ENCODE measurements at regions not wholly inside any gene's neighbourhood (a gene's known extent, or its start where the extent isn't known, plus 50 kb on each side); places are given as distances from the start of the nearest gene placed in this dataset.

DNA sequence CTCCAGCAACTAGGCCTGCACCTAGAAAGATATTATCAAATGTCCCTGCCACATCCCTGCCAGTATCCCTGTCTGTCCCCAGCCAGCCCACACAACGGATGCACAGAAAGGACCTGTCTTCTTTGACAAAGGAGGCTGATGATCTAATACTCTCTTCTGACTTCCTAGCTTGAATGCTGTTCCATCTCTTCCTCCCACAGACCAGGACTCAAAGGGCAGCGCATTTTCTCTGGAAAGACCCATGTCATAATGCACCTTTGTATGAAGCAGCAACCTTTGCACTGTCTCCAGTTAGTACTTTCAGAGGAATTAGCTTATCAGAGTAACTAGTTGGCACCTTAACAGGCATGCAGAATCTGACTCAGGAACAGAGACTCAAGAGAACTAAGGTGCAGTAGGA, 53.3 kb upstream of the TAF8 start:
- Histone ChIP-seq H3K27me3 (no peaks in the 10 kb centered on the region), H3K4me1 (peaks cover 0 to 4% (median 0%) of the 10 kb centered on the region in 4 donors), H3K9me3 (no peaks in the 10 kb centered on the region), H3K36me3 (peaks cover 0 to 6% (median 0%) of the 10 kb centered on the region in 3 donors), H3K4me3 (no peak overlapping the region), H3K27ac (peak overlapping the region in 3 of 4 donors; percentile 18 to 81 (median 78))
- DNase-seq: peak in 1 of 3 donors; percentile 69
- TF ChIP-seq, protein P1, sequence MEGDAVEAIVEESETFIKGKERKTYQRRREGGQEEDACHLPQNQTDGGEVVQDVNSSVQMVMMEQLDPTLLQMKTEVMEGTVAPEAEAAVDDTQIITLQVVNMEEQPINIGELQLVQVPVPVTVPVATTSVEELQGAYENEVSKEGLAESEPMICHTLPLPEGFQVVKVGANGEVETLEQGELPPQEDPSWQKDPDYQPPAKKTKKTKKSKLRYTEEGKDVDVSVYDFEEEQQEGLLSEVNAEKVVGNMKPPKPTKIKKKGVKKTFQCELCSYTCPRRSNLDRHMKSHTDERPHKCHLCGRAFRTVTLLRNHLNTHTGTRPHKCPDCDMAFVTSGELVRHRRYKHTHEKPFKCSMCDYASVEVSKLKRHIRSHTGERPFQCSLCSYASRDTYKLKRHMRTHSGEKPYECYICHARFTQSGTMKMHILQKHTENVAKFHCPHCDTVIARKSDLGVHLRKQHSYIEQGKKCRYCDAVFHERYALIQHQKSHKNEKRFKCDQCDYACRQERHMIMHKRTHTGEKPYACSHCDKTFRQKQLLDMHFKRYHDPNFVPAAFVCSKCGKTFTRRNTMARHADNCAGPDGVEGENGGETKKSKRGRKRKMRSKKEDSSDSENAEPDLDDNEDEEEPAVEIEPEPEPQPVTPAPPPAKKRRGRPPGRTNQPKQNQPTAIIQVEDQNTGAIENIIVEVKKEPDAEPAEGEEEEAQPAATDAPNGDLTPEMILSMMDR (IDR thresholded peaks at IDR 0.05): peak in 1 of 6 experiments; percentile 1
- peak; percentile 18 to 35 for TF ChIP-seq POLR2A (IDR thresholded peaks at IDR 0.05)

DNA sequence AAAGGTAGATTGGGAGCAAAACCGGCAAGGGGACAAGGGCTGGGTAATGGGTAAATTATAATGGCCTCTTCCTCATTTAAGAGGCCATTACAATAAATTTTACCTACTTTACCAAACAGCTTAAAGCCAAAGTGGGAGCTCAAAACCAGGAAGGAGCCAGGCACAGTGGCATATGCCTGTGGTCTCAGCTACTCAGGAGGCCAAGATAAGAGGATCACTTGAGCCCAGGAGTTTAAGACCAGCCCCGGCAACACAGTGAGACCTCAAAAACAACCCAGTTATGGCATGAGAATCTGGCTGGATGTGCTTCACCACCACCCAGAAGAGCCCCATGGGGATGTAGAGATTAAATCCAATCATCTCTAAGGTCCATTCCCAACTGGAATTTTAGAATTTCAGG, 52.9 kb upstream of the TAF8 start:
- Histone ChIP-seq H3K27ac (peak overlapping the region in 3 of 4 donors; percentile 18 to 81 (median 78)), H3K4me3 (no peak overlapping the region), H3K4me1 (peaks cover 0 to 4% (median 0%) of the 10 kb centered on the region in 4 donors), H3K27me3 (no peaks in the 10 kb centered on the region), H3K36me3 (peaks cover 0 to 6% (median 0%) of the 10 kb centered on the region in 3 donors), H3K9me3 (no peaks in the 10 kb centered on the region)
- TF ChIP-seq POLR2A (IDR thresholded peaks at IDR 0.05): no peak
- TF ChIP-seq, protein P1 (IDR thresholded peaks at IDR 0.05): no peak
- no peak for DNase-seq
